ENCODE measurements at regions not wholly inside any gene's neighbourhood (a gene's known extent, or its start where the extent isn't known, plus 50 kb on each side); places are given as distances from the start of the nearest gene placed in this dataset.

DNA sequence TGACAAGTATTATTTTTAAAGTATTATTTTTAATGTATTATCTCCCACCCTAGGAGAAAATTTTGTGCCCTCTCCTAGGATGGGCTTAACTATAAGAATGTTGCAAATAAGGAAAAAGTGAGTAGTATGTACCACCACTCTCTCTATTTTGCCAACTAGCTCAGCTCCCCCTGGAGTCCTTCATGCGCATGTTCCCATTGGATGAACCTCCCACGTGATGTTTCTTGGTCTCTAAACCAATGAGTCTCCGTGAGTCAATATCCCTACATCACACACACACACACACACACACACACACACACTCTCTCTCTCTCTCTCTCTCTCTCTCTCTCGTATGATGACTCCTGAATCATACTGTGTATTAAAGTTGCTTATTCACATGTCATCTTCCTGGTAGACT, 129.7 kb upstream of the ZFP42 start:
- TF ChIP-seq EZH2 (IDR thresholded peaks at IDR 0.05; ENCODE audit: borderline replicate concordance, insufficient read depth, low read depth, low read length, poor library complexity, severe bottlenecking) = no peak
- TF ChIP-seq, protein P1, sequence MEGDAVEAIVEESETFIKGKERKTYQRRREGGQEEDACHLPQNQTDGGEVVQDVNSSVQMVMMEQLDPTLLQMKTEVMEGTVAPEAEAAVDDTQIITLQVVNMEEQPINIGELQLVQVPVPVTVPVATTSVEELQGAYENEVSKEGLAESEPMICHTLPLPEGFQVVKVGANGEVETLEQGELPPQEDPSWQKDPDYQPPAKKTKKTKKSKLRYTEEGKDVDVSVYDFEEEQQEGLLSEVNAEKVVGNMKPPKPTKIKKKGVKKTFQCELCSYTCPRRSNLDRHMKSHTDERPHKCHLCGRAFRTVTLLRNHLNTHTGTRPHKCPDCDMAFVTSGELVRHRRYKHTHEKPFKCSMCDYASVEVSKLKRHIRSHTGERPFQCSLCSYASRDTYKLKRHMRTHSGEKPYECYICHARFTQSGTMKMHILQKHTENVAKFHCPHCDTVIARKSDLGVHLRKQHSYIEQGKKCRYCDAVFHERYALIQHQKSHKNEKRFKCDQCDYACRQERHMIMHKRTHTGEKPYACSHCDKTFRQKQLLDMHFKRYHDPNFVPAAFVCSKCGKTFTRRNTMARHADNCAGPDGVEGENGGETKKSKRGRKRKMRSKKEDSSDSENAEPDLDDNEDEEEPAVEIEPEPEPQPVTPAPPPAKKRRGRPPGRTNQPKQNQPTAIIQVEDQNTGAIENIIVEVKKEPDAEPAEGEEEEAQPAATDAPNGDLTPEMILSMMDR (IDR thresholded peaks at IDR 0.05) = no peak

Data from B cell (primary cell).